ENCODE measurements at regions not wholly inside any gene's neighbourhood (a gene's known extent, or its start where the extent isn't known, plus 50 kb on each side); places are given as distances from the start of the nearest gene placed in this dataset.

GRCh38 chr17:13775450-13775849 is 173.7 kb upstream of the HS3ST3A1 start:
- Histone ChIP-seq H3K36me3 (no peaks in the 10 kb centered on the region), H3K27me3 (no peaks in the 10 kb centered on the region), H3K4me1 (no peaks in the 10 kb centered on the region), H3K4me3 (no peak overlapping the region), H3K27ac (replicated peaks in 1 of 4) (no peak overlapping the region), H3K9me3 (peaks cover 0 to 2% (median 0%) of the 10 kb centered on the region in 4 donors)
- 28% methylated on average over 3 of the region's 3 CpGs for WGBS
- DNase-seq (ENCODE audit: extremely low spot score), result no peak
- TF ChIP-seq CTCF (IDR thresholded peaks at IDR 0.05), result no peak
- intact Hi-C loops (cut with DNase I), result no loop called here

- no peaks in the 10 kb centered on the region for H3K4me1 ChIP-seq
- WGBS, result 43% methylated on average over 5 of the region's 7 CpGs
- no peak overlapping the region for H3K27ac ChIP-seq (replicated peaks in 1 of 4)
- no peak overlapping the region for H3K4me3 ChIP-seq
- TF ChIP-seq EP300 (IDR thresholded peaks at IDR 0.05) (no peak), CTCF (IDR thresholded peaks at IDR 0.05) (no peak), POLR2A (IDR thresholded peaks at IDR 0.05; ENCODE audit: low read depth) (no peak), POLR2AphosphoS5 (IDR thresholded peaks at IDR 0.05) (no peak)
- no peaks in the 10 kb centered on the region for H3K27me3 ChIP-seq
- H3K36me3 ChIP-seq, result no peaks in the 10 kb centered on the region
- intact Hi-C loops (cut with DNase I), result no loop called here
- no peak for DNase-seq (ENCODE audit: extremely low spot score)
- no peaks in the 10 kb centered on the region for H3K9me3 ChIP-seq
Observed at GRCh38 chr17:13776027-13776551, 174.4 kb upstream of the HS3ST3A1 start.

- no peaks in the 10 kb centered on the region for H3K27me3 ChIP-seq
- no peak for DNase-seq (ENCODE audit: extremely low spot score)
- intact Hi-C loops (cut with DNase I), result no loop called here
- H3K36me3 ChIP-seq, result no peaks in the 10 kb centered on the region
- no peaks in the 10 kb centered on the region for H3K9me3 ChIP-seq
- H3K4me1 ChIP-seq, result no peaks in the 10 kb centered on the region
- WGBS, result 80% methylated on average over 7 of the region's 7 CpGs
- no peak for TF ChIP-seq POLR2A (IDR thresholded peaks at IDR 0.05; ENCODE audit: low read depth)
- TF ChIP-seq EP300 (IDR thresholded peaks at IDR 0.05), result no peak
- no peak for TF ChIP-seq POLR2AphosphoS5 (IDR thresholded peaks at IDR 0.05)
- TF ChIP-seq CTCF (IDR thresholded peaks at IDR 0.05), result no peak
- no peak overlapping the region for H3K4me3 ChIP-seq
- H3K27ac ChIP-seq (replicated peaks in 1 of 4), result no peak overlapping the region
Observed at GRCh38 chr17:13777003-13777402, 175.3 kb upstream of the HS3ST3A1 start.

GRCh38 chr17:13784434-13785095 is 182.8 kb upstream of the HS3ST3A1 start:
- Histone ChIP-seq H3K27me3 (no peaks in the 10 kb centered on the region), H3K27ac (replicated peaks in 1 of 4) (no peak overlapping the region), H3K4me1 (no peaks in the 10 kb centered on the region), H3K36me3 (no peaks in the 10 kb centered on the region), H3K4me3 (no peak overlapping the region), H3K9me3 (no peaks in the 10 kb centered on the region)
- WGBS, result 64% methylated on average over 7 of the region's 7 CpGs
- peak; percentile 42 for DNase-seq (ENCODE audit: extremely low spot score)
- intact Hi-C loops (cut with DNase I), result no loop called here
- no peak for TF ChIP-seq CTCF (IDR thresholded peaks at IDR 0.05)
- TF ChIP-seq POLR2AphosphoS5 (IDR thresholded peaks at IDR 0.05), result no peak
- TF ChIP-seq POLR2A (IDR thresholded peaks at IDR 0.05; ENCODE audit: low read depth), result no peak
- TF ChIP-seq EP300 (IDR thresholded peaks at IDR 0.05), result no peak

Data from esophagus muscularis mucosa (tissue), 4 donors.